GM21717 (cell line): ENCODE measurements at regions not wholly inside any gene's neighbourhood (a gene's known extent, or its start where the extent isn't known, plus 50 kb on each side); places are given as distances from the start of the nearest gene placed in this dataset.

Experiments
- ATAC-seq: cut with Tn5 transposase; IDR thresholded peaks from one replicate; pipeline ENCODE4 v1.9.1; 2021; ENCODE audit warnings: mild to moderate bottlenecking, moderate library complexity; ENCODE audit not compliant: unreplicated experiment

DNA sequence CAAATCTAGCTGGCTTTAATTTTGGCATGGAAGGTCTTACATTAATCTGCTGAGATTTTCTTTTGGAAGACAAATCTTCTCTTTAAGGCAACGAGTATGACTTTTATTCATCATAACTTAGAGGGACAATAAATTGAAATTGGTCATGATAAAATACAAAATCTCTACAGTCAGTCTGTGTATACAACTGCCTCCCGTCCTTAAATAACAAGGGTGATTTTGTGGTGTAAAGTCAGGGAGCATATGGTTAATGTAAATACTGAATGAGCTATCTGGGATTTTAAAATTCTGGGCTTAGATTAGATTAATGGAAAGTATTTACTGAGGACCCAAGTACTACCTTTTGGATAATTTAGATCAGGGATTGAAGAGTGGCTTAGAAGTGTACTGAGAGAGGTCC lies 328.4 kb upstream of the HAND2 start:
- no peak for ATAC-seq

- no peak for ATAC-seq
These were observed 327.8 kb upstream of the HAND2 start for GRCh38 chr4:173857828-173858227.

DNA sequence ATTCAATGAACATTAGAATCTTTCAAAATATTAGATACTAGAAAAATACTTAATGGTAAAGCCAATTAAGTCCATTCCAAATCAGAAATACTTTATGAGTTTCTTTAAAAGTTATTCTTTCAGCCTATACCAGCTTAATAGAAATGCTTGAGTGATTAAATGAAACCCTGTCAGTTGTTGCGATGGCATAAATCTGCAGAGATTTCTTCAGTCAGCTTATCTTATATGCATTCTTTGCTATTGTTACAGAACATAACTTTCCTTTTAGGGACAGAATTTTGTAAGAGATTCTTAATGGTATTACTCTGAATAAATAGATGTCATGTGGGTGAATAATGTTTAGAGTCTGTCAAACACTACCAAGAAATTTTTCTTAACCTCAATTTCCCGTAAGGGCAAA lies 325.0 kb upstream of the HAND2 start:
- ATAC-seq: no peak

GRCh38 chr4:173852775-173853174 lies 322.7 kb upstream of the HAND2 start:
- no peak for ATAC-seq

- ATAC-seq: no peak
These were observed 315.6 kb upstream of the HAND2 start for GRCh38 chr4:173845580-173845979.

DNA sequence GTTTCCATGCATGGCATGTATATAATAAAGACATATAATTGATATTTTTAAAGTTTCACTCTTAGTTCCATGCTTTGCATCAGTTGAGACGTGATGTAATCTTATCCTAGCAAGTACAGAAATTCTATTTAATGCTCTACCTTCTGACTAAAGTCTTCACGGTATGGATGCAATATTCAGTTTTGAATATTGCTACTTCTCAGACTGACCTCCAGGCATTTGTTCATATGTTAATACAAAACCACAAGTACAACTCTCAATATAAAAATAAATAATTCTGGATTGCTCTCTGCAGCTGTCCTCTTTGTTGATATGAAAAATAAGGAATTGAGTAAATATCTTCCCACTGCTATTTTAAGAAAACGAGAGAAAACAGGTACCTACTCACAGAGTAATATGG lies 309.8 kb upstream of the HAND2 start:
- ATAC-seq: no peak

DNA sequence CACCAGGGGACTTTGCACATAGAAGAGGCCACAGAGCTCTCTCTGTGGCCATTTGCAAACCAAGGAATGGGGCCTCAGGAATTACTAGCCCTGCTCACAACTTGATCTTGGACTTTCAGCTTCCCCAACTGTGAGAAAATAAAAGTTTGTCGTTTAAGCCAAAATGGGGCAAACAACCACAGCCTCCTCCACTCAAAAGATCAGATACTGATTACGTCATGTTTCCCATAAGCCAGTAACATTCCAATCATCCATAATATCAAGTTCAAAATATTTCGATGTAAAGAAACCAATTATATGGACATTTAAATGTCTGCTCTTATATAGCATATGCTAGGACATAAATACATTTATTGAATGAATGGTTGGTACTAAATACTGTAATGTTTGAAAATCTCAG lies 307.5 kb upstream of the HAND2 start:
- no peak for ATAC-seq

GRCh38 chr4:173835903-173836302 lies 305.9 kb upstream of the HAND2 start:
- ATAC-seq: no peak

DNA sequence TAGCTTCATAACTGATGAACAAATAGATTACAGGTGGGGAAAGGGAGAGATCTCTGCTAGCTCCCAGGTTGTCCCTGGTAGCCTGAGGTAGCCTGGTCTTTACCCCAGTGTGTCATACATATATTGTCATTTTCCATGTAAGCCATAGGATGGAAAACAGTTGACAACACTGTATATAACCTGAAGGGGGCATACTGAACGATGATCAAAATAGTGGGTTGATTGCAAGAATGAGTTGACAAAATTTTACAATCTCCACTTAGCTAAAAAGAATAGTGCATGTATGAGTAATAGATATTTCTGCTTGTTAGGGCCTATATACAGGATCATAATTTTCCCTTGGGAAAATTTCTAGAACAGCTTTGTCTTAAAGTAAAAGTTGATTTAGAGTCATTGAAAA lies 304.1 kb upstream of the HAND2 start:
- no peak for ATAC-seq

DNA sequence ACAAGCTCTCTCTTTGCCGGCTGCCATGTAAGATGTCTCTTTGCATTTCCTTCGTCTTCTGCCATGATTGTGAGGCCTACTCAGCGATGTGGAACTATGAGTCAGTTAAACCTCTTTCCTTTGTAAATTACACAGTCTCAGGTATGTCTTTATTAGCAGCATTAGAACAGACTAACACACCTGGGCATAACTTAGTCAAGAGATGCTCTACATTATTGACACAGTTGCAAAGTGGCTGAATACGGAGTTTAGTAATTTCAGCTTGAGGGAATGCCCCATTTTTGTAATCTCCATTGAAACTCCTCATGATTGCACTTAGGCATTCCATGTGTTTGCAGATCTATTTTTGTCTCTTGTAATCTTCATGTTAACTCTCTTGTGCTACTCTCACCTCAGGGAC lies 299.5 kb upstream of the HAND2 start:
- ATAC-seq: no peak

GRCh38 chr4:173827707-173828106 lies 297.7 kb upstream of the HAND2 start:
- ATAC-seq: no peak

DNA sequence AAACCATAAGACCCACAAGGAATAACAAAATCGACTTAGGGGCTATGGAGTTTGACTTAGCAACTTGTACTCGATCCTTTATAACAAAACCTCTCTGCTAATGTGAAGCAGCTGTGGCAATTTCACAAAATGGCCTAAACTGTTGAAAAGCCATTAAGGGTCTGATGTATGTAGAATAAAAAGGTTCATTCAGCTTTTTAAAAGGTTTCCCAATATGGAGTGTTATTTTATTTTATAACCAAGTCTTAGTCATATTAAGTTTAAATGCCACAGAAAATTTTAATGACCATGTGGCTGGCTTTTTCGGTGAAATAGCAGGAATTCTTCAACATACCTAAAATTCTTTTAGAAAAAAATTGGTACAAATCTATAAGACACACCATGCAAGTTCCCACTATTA lies 291.8 kb upstream of the HAND2 start:
- ATAC-seq: no peak

- no peak for ATAC-seq
These were observed 291.0 kb upstream of the HAND2 start for GRCh38 chr4:173821036-173821435.

DNA sequence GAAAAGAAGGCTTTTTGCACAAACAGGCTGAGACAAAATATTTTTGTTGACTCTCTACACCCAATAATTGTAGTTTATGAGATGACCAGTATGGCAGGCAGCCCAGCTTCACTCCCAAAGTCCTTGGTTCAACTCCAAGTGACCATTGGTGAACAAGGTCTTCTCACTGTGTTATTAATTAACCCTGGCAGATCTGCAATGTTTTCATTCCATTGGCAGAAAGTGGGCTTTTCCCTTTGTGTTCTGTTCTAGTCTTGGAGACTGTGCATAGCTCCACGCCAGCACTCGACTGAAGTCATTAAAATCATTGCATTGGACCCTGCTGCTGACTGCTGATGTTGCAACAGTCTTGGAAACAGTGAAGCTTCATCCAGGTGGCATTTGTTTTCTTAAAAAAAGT lies 277.3 kb upstream of the HAND2 start:
- ATAC-seq: no peak

- no peak for ATAC-seq
These were observed 275.9 kb upstream of the HAND2 start for GRCh38 chr4:173805884-173806283.

GRCh38 chr4:173802662-173803022 lies 272.6 kb upstream of the HAND2 start:
- ATAC-seq: no peak

DNA sequence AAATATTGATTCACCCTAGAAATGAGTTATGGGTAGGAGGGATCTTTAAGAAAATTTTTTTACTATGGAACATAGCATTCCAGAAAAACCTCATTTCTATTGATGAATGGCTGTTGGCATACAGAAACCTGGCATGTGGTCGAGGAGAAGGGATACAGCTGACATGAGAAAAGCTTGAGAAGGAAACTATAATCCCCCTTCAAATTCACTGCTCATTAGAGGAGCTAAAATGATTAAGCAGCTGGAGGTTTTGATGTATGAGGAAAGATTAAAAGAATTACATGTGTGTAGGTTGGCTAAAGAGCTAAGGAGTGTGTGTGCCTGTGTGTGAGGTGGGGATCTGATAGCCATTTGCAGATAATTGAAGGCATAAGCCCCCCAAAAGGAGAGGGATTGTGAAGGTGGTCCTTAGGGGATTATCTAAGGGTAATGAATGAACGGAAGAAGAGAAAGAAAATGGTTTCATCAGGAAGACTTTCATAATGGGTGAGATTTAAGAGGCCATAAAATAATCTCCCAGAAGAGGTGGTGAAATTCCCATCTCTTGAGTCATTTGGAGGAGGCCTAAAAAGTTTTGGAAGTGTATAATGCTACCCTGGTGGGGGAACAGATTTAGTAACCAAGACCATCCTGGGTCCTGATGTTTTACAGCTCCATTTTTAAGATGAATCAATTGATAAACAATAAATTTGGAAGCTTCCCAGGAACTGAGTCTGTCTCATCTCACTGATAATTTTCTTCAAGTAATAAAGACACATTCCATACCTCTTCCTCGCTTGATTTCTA lies 272.0 kb upstream of the HAND2 start:
- ATAC-seq: no peak

DNA sequence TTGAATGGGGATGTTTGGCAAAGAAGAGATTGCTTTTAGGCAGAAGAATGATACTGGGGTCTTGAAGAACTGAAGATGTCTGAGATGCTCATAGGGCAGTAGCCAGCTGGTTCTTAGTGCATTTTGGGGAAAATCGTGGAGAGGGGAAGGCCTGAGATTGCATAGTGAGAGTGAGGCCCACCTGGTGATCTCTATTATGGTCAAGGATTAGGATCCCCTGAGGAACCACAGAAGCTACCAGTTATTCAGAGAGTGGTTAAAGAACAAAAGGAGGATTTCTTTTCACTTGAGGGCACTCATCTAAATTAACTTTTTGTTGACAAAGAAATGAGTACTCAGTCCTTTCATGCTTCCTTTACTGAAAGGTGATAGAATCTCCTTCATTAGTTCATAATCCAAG lies 271.3 kb upstream of the HAND2 start:
- no peak for ATAC-seq

- no peak for ATAC-seq
These were observed 267.3 kb upstream of the HAND2 start for GRCh38 chr4:173797296-173797695.

DNA sequence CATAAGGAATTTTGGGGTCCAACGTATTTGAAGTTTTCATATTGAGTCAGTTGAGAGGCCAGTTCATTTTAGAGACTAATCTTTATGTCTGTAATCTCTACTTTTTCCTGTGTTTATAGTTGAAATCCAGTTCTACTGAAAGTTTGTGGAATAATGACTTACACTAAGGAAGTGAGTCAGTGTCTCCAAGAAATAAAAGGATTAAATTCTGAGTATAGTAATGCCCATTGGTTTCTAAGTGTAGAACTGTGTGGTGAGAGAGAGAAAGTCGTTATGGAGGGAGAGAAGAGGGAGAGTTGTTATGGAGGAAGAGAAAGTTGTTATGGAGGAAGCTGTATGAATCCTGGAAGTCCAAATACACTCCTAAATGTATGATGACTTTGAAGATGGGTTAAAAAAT lies 264.6 kb upstream of the HAND2 start:
- ATAC-seq: no peak

DNA sequence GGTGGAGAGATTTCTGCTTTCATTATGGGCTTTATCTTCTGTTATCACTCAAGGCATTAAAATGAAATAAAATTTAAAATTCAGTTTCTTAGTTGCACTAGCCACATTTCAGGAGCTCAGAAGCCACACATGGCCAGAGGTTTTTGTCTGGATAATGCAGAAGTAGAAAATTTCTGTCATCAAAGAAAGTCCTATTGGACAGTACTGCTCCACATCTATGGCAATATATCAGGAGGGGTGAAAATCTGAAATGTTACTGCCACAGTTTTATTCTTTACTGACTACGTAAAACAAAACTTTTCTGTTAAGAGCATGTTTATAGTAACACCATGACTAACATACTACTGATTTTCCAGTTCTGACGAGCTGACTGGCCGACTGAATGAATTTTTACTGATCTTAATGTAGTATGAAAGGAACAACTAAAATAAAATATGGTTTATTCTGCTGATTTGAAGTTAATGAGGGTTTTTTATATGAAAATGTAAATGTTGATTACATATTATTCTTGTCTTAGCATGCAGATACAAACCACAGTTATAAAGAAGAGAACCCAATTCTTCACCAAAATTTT lies 264.0 kb upstream of the HAND2 start:
- no peak for ATAC-seq

DNA sequence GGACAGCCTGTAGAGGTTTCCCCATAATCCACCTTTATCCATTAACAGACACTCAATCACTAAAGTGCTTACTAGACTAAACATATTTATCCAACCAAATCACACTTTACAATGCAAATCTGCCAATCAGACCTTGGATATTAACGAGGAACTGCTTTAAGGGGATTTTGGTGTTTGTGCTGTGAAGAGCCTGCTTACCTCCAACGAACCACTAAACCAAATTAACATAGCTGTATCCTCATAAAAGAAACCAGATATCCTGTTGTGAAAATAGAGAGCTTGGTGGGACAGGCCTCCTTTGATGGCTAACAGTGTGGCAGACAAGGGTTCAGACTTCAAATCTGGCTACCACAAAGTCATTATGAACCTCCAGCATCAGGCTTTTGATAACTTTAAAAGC lies 252.6 kb upstream of the HAND2 start:
- no peak for ATAC-seq

DNA sequence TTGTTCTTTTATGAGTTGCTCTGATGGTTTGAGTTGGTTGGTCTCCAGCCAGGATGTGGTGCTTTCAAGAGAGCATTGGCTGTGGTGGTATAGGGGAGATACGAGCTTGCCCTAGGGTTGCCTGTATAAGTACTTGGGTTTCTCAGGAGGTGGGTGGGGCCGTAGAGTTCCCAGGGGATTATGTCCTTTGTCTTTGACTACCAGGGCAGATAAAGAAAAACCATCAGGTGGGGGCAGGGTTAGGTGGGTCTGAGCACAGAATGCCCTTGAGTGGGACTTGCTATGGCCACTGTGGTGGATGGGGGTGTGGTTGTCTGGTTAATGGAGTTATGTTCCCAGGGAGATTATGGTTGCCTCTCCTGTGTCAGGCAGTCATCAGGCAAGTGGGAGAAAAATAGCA lies 247.9 kb upstream of the HAND2 start:
- ATAC-seq: no peak
